ENCODE measurements at regions not wholly inside any gene's neighbourhood (a gene's known extent, or its start where the extent isn't known, plus 50 kb on each side); places are given as distances from the start of the nearest gene placed in this dataset.
A peak's percentile ranks its signal among the peaks of the same experiment; 100 is the strongest.

- no peak for TF ChIP-seq PBX2 (CRISPR knock-in tag; IDR thresholded peaks at IDR 0.05; ENCODE audit: low read depth)
- peak; percentile 44 for TF ChIP-seq PBX2 (tag; conservative IDR thresholded peaks at IDR 0.05; ENCODE audit: low read depth)
- TF ChIP-seq ZNF124 (CRISPR knock-in tag; IDR thresholded peaks at IDR 0.05): no peak
- TF ChIP-seq ZNF282 (CRISPR knock-in tag; IDR thresholded peaks at IDR 0.05): no peak
- peak; percentile 39; the same call in 1 of the 2 replicates for TF ChIP-seq EP300 (IDR thresholded peaks at IDR 0.05; ENCODE audit: low read length)
- TF ChIP-seq ZNF431 (CRISPR knock-in tag; IDR thresholded peaks at IDR 0.05): no peak
- TF ChIP-seq HBP1 (CRISPR knock-in tag; IDR thresholded peaks at IDR 0.05): no peak
- TF ChIP-seq ZNF76 (CRISPR knock-in tag; IDR thresholded peaks at IDR 0.05; ENCODE audit: borderline replicate concordance): no peak
- TF ChIP-seq ZNF592 (IDR thresholded peaks at IDR 0.05): no peak
Observed at GRCh38 chr10:44788147-44789129, 122.7 kb upstream of the TMEM72 start (continued).

Measured in K562 (cell line).